DMS53 treated with DMSO at 0.1 percent for 48 hours (cell line): ENCODE measurements at regions not wholly inside any gene's neighbourhood (a gene's known extent, or its start where the extent isn't known, plus 50 kb on each side); places are given as distances from the start of the nearest gene placed in this dataset.
"Not testable (repeated sequence)": the region's sequence is repeated elsewhere in the genome, so short reads cannot be mapped to it uniquely, and the experiment has no call there.

Experiments used
- DNase-seq: peaks from one replicate; lab custom pipeline; 2025; ENCODE audit not compliant: unreplicated experiment; lab: John Stamatoyannopoulos, UW

DNA sequence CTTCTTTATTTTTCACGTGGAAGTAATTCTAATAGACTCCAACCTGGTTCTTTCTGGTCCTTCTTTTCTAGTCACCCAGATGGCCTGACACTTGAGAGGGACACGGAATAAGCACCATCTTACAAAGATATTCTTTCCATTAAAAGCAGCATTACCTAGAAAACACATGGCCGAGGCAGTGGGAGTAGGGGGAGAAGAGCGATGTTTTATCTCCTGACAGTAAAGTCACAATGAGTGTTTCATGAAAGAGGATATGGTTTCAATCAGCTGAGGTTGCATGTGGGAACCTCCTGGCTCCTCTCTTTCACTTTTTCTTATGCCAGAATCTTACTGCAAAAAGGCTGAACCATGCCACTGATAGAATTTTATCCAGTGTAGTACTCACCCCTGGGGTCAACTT, 288.8 kb upstream of the SPAG17 start:
- DNase-seq: no peak

DNA sequence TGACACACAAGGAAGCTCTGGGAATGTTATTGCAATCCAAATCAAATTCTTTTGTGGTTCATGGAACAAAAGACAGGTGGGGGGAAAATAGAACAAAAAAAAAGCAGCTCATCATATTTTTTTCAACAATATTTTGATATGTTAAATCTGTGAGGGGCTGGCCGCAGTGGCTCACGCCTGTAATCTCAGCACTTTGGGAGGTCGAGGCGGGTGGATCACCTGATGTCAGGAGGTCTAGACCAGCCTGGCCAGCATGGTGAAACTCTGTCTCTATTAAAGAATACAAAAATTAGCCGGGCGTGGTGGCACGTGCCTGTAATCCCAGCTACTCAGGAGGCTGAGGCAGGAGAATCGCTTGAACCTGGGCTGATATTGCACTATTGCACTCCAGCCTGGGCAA, 279.4 kb upstream of the SPAG17 start:
- not testable (repeated sequence) for DNase-seq

DNA sequence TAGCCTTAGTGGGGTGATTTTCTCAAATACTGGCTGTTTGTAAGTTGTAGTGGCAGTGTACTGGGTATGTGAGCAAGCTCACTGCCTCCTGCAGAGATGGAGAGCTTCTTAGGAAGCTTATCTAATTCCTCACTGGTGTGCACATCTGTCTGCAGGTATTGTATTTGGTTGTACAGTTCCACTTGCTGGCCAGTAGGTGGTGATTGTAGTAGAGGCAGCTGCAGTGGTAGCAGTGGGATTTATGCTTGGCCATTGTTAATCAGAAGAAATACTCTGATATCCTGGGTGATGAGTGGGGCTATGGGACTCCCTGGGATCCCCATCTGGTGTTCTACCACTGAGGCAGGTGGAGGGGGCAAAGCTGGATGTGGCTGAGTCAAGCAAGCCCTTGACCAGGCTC, 276.1 kb upstream of the SPAG17 start:
- DNase-seq: no peak

DNA sequence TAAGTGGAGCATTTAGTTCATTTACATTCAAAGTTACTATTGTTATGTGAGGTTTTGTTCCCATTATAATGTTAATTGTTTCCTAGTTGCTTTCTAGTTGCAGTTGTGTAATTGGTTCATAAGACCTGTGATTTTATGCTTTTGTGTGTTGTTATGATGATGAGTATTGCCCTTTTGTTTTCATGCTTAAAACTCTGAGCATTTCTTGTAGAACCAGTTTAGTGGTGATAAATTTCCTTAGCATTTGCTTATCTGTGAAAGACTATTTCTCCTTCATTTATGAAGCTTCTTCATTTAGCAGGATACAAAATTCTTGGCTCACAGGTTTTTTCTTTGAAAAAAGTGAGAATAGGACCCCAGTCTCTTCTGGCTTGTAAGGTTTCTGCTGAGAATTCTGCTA, 274.8 kb upstream of the SPAG17 start:
- DNase-seq: no peak

DNA sequence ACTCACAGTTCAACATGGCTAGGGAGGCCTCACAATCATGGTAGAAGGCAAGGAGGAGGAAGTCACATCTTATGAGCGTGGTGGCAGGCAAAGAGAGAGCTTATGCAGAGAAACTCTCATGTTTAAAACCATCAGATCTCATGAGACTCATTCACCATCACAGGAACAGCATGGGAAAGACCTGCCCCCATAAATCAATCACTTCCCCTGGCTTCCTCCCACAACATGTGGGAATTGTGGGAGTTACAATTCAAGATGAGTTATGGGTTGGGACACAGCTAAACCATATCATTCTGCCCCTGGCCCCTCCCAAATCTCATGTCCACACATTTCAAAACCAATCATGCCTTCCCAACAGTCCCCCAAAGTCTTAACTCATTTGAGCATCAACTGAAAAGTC, 268.8 kb upstream of the SPAG17 start:
- not testable (repeated sequence) for DNase-seq

DNA sequence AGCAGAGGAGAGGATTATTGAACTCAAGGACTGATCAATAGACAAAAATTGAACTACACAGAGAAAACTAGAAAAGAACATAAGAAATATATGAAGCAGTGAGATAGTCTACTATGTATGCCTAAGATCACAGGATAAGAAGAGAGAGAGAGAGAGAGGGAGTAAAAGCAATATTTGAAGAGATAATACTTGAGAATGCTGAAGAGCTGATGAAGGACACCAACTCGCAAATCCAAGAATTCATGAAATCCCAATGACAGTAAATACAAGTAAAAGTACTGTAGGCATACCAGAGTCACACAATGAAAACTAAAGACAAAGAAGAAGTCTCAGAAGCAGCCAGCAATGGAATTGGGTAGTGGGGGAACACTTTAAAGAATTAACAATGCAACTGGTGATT, 260.1 kb upstream of the SPAG17 start:
- DNase-seq: no peak

DNA sequence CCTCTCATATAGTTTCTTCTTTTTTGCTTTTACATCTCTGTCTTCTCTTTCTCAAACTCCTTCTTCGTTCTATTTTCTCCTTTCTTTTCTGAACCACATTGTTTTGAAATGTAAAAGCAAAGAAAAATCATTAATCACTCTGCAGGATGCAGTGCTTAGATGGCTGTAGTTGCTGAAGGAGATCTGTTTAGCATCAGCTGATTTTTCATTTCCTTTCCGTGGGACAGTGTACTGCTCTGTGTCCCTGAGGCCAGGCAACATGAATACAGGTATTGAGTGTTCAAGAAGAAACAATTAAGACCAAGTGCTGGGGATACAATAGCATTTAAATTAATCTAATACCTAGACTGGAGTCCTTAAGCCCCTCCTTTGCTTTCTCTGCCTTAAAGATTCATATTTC, 257.2 kb upstream of the SPAG17 start:
- no peak for DNase-seq

DNA sequence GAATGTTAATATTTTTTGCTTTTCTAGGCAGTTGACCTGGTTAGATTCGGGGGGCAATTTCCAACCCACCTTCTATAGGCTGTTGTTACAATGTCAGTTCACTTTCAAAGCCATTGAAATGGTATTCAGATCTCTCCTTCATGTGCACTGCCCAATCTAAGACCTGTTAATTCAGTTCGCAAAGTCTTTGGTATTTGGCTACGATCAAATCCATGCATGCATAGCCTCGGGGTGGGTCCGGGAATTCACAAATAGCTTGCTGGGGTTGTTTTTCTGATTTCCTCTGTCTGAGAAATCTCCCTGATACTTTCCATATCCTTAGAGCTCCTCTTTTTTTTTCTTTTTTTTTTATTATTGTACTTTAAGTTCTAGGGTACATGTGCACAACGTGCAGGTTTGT, 252.6 kb upstream of the SPAG17 start:
- DNase-seq: no peak

DNA sequence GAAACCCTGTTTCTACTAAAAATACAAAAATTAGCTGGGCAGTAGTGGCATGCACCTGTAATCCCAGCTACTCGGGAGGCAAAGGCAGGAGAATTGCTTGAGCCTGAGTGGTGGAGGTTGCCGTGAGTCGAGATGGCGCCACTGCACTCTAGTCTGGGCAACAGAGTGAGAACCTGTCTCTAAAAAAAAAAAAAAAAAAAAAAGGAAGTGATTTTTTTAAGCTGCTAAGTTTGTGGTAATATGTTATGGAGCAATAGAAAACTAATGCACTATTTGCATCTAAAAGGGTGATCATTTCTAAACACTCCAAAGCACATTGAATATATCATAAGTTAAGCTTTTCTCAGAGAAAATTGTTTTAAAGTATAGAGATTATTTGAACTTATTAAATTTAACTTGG, 244.8 kb upstream of the SPAG17 start:
- DNase-seq: no peak

DNA sequence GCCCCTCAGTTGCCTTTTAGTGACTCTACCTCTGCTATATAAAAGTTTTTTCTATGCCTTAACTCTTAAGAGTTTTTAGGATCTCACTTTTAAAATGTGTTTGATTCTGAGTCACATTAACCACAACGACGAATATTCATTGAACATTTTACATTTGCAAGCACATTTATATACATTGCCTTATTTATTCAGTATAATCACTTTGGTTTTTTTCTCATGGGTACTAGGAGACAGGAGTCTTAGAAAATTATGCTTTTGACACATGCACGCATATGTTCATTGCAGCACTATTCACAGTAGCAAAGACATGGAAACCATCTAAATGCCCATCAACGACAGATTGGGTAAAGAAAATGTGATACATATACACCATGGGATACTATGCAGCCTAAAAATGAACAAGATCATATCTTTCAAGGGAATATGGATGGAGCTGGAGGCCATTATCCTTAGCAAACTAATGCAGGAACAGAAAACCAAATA, 236.9 kb upstream of the SPAG17 start:
- no peak for DNase-seq

DNA sequence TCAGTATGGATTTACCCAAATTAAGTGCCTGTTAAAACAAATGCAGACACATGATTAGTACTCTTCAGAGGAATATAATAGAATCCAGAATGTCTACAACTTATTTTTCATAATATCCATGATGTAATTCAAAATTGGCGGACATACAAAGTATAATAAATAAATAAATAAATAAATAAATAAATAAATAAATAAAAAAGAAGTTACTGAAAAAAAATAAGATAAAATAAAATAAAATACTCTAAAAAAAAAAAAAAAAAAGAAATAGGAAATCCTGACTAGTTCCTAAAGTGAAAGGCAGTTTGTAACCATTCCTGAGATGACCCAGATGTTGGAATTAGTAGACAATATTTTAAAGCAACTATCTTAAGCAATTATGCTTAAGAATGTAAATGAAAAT, 219.0 kb upstream of the SPAG17 start:
- no peak for DNase-seq

DNA sequence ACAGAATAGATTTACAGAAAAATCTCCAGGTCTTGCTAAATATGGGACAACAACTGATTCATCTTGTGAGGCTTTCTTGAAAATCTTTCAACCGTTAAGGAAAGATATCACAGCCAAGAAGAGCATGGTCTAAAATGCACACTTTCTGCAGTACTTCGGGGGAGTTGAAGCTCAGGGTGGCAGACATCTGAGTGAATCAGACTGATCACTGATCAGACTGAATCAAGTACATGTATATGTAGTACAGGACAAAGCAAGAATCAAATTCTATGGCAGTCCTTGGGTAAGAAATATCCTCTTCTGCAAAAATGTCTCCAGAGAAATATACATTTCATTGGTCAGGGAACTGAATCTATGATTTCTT, 212.4 kb upstream of the SPAG17 start:
- no peak for DNase-seq

DNA sequence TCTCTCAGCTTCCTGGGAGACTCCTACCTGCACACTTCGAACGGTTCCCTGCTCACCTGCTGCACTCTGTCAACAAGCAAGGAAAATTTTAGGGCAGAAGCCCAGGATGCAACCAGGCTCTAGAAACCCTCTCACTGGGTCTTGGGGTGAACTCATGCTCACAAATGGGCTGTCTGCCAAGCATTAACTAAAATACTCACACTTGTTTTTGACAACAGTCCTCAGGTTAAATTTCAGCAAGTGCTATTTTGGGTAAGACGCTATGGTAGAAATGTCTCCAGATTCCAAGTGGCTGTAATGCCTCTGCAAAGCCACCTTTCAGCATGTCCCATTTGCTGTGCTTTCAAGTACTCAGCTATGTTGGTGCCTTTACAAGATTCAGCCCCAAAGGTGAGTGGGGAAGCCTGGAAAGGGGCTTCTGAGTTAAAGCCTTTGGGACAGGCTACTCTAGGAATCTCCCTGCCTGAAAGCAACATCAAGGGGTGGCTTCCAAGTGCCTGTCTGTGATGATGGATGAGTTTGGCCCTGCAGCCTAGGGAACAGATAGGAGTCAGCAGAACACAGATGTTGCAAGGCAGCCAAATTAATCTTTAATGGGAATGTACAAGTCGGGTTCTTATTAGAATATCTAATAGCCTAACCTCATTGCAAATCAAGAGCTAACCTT, 211.9 kb upstream of the SPAG17 start:
- DNase-seq: no peak

DNA sequence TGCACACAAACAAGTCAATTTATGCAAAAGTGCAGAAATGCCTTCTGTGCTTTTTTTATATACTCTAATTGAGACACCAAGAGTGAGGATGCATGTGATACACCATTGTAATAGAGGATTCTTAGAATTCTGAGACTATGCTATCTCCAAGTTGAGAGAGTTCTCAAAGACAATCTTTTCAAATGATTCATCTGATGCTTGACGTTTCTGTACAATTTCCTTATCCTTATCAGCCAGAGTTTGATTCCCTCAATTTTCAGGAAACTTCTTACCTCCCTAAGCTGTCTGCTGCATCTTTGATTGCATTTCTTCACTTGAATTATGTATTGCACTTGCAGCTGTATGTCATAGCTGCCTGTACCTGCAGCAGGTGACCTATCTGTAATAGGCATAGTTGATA, 211.3 kb upstream of the SPAG17 start:
- DNase-seq: no peak

DNA sequence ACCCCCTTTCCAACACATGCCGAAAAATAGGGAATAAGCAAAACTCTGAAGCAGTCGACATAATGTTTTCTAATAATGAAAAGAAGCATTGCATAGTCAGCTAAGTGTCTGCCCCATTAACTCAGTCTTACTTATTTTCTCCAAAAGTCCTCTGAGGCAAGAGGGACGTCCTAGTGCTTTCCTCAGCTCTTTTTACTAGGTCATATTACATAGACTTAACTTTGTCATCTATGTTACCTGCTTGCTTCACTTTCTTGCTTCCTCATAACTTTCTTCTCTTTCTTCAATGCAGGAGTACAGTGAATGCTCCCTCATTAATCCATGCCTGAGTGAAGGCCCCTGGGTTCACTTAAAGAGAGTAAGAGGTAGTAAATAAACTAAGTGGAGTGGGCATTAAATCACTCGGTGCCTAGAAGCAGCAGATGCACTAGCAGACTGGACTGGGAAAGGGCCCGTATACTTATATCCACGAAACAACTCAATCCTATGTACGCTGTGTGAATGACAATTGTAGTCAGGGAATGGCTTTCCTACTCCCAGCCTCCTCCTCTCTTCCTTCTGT, 210.5 kb upstream of the SPAG17 start:
- DNase-seq: no peak

DNA sequence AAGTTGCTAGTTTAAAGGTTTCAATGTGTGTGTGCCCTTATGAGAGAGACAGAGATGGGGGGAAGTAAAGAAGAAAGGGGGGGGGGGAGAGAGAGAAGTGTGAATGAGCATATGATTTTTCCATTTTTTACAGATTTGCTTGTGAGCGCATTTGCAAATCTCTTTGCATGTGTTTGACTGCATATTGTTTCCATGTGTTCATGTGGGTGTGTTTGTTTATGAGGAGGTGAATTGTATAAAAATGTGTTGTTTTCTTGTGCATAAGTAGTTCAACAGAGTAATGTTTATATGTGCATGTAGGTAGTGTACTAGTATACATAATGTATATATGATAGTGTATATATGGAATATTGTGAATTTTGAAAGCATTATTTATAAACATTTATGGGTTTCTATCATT, 205.9 kb upstream of the SPAG17 start:
- DNase-seq: no peak

DNA sequence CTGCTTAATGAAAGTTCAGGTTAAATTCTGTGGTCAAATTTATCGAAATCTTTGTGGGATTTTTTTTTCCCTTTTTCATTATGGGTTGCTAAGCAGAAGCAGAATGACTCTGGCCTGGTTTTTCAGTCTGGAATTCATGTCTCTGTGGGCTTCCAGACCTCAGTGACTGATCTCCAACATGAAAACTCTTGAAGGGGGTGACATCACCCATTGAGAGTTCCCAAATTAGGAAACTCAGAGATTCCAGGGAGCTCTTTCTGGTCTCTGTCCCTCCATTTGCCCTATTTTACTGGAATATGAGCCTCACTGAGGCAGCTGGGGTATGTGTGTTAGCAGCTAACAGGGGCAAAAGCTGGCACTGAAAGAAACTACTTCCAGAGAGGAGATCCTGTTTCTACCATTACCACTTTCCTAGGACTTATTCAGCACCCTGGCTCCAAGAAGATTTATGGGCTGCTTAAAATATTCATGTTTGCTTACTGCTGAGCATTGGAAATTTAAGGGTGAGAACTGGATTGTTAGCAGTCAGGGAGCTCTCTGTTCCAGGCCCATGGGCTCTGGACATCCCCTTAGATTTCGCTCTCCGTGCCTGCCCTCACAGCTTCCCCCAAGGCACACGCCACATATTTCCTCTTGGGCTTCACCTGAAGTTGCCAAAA, 203.4 kb upstream of the SPAG17 start:
- no peak for DNase-seq

DNA sequence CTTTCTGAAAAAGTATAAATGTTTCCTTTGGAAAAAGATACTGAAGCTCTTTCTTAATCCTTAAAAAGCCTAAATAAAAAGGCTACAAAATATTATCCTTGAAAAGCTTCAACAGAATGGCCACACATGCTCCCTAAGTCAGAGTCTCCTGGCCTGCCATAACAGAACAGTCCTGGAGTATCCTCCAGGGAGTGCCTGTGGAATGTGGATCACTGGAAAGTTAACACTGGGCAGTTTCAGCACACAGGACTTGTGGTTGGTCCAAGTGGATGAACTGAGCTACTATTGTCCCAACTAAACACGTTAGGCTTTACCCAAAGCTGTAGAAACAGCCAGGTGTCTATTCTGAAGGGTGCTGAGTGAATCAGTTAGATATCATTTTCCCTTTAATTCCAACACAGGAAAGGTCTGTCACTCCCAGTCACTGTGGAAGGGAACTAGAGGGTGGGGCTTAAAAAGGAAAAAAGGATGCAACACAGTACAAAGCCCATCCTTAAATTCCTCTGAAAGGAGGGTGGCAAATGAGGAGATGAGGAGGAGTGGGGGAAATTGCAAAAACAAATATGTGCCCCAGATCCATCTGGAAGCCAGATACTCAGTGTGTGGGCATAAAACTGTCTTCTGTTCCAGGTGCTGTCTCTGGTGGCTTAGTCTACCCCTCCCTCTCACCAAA, 196.3 kb upstream of the SPAG17 start:
- no peak for DNase-seq

DNA sequence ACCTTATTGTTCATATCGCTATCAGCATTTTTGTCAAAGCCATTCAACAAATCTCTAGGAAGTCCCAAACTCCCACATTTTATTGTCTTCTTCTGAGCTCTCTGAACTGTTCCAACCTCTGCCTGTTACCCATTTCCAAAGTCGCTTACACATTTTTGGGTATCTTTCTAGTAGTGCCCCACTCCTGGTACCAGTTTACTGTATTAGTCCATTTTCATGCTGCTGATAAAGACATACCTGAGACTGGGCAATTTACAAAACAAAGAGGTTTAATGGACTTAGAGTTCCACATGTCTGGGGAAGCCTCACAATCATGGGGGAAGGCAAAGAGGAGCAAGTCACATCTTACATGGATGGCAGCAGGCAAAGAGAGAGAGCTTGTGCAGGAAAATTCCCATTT, 192.2 kb upstream of the SPAG17 start:
- DNase-seq: not testable (repeated sequence)

DNA sequence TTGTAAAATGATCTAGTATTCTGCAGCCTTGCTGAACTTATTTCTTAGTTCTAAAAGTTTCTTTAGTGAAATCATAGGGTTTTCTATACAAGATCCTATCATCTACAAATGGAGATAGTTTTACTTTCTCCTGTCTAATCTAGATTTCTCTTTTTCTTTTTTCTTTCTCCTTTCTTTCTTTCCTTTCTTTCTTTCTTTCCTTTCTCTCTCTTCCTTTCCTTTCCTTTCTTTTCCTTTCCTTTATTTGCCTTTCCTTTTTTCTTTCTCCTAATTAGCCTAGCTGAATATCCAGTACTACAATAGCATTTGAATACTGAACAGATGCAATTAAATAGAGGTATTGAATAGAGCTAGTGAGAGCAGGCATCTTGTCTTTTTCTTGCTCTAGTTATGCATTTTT, 186.6 kb upstream of the SPAG17 start:
- DNase-seq: no peak

DNA sequence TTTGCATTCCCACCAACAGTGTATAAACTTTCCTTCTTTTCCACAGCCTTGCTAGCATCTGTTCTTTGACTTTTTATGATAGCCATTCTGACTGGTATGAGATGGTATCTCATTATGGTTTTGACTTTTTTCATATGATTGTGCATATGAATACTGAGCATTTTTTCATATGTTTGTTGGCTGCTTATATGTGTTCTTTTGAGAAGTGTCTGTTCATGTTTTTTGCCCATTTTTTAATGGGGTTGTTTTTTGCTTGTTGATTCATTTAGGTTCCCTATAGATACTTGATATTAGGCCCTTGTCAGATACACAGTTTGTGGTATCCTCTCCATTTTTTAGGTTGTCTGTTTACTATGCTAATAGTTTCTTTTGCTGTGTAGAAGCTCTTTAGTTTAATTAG, 185.8 kb upstream of the SPAG17 start:
- no peak for DNase-seq

DNA sequence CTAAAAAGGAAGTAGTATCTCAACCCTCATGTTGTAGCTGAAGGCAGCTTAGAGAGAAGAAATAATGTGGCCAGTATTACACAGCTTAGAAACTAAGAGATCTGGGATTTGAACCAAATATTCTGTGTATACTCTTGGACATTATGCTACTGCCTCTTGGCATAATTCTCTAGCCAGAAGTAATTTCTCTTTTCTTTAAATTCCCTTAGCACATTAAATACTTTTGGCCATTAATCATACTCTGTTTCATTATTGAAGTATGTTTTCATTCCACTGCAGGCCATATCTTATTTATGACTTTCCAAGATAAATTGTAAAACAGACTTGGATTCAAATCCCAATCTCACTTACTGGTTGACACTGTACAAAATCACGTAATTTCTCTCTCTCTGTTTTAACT, 181.3 kb upstream of the SPAG17 start:
- DNase-seq: no peak
